ENCODE measurements at regions not wholly inside any gene's neighbourhood (a gene's known extent, or its start where the extent isn't known, plus 50 kb on each side); places are given as distances from the start of the nearest gene placed in this dataset.
A peak's percentile ranks its signal among the peaks of the same experiment; 100 is the strongest.

DNA sequence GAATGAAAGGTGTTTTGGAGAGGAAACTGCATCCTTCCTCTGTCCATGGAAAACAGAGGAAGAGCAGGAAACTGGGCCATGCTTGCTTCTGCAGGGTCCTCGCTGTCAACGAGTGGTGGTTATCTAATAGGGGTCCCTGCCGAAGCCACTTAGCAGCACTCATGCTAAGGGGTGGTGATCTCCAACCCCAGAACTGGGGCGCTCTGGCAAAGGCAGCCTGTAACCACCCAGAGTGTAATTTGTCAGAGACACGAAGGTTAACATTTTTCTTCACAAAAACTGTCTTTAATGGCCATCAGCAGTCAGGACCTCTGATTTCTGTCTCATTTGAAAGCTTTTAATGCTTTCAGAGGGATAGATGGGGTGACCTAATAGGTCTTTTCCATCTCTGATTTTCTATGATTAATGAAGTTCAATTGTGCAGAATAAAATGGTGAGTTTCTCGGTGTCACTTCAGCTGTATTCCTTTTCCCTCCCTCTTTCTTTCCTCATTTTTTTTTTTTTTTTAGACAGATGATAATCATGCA, 231.3 kb upstream of the CELF4 start:
- no peak overlapping the region for H3K27ac ChIP-seq
- no peak for DNase-seq (ENCODE audit: low read depth in 1 of 2, low spot score in 1 of 2)

GRCh38 chr18:37787452-37787851, 221.9 kb upstream of the CELF4 start:
- no peak overlapping the region for H3K27ac ChIP-seq
- TF ChIP-seq CTCF (IDR thresholded peaks at IDR 0.05; ENCODE audit: low read depth, low read length), result no peak

More for the DNA sequence above, 231.3 kb upstream of the CELF4 start:
- H3K4me3 ChIP-seq, result no peak overlapping the region
- H3K4me1 ChIP-seq (ENCODE audit: low read depth), result no peaks in the 10 kb centered on the region
- no peaks in the 10 kb centered on the region for H3K27me3 ChIP-seq
- TF ChIP-seq CTCF (IDR thresholded peaks at IDR 0.05; ENCODE audit: low read depth, low read length), result no peak
- H3K36me3 ChIP-seq, result no peaks in the 10 kb centered on the region
- no peaks in the 10 kb centered on the region for H3K9me3 ChIP-seq (ENCODE audit: low read depth)

DNA sequence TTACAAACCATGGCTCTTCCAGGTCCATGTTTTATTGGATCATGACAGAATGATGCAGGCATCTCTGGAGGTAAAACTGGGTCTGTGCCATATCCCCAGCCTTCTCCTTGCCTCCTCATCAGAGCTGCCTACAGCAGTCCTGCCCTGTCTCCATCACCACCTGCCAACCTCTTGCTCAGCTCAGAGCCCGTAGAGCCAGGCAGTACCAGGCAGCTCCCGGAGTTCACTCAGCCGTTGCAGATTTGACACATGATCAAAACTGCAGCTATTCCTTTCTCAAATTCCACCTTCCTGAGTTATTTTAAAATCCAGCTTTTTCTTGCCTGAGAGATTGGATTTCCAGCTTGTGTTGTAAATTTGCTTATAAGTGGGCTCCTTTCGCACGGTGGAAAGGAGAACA, 218.2 kb upstream of the CELF4 start:
- no peak for TF ChIP-seq CTCF (IDR thresholded peaks at IDR 0.05; ENCODE audit: low read depth, low read length)
- DNase-seq (ENCODE audit: low read depth in 1 of 2, low spot score in 1 of 2), result no peak
- H3K27ac ChIP-seq, result no peak overlapping the region

More at GRCh38 chr18:37787452-37787851, 221.9 kb upstream of the CELF4 start:
- Histone ChIP-seq H3K27me3 (no peaks in the 10 kb centered on the region), H3K36me3 (no peaks in the 10 kb centered on the region), H3K4me1 (ENCODE audit: low read depth) (no peaks in the 10 kb centered on the region), H3K9me3 (ENCODE audit: low read depth) (no peaks in the 10 kb centered on the region), H3K4me3 (no peak overlapping the region)
- DNase-seq (ENCODE audit: low read depth in 1 of 2, low spot score in 1 of 2), result no peak

GRCh38 chr18:37779220-37779619, 213.6 kb upstream of the CELF4 start:
- no peaks in the 10 kb centered on the region for H3K9me3 ChIP-seq (ENCODE audit: low read depth)
- DNase-seq (ENCODE audit: low read depth in 1 of 2, low spot score in 1 of 2), result no peak
- H3K36me3 ChIP-seq, result no peaks in the 10 kb centered on the region
- H3K27ac ChIP-seq, result no peak overlapping the region
- H3K4me3 ChIP-seq, result no peak overlapping the region
- no peak for TF ChIP-seq CTCF (IDR thresholded peaks at IDR 0.05; ENCODE audit: low read depth, low read length)
- H3K4me1 ChIP-seq (ENCODE audit: low read depth), result no peaks in the 10 kb centered on the region
- H3K27me3 ChIP-seq, result no peaks in the 10 kb centered on the region

More for the DNA sequence above, 218.2 kb upstream of the CELF4 start:
- no peaks in the 10 kb centered on the region for H3K36me3 ChIP-seq
- no peak overlapping the region for H3K4me3 ChIP-seq
- H3K4me1 ChIP-seq (ENCODE audit: low read depth), result no peaks in the 10 kb centered on the region
- H3K9me3 ChIP-seq (ENCODE audit: low read depth), result no peaks in the 10 kb centered on the region
- no peaks in the 10 kb centered on the region for H3K27me3 ChIP-seq

DNA sequence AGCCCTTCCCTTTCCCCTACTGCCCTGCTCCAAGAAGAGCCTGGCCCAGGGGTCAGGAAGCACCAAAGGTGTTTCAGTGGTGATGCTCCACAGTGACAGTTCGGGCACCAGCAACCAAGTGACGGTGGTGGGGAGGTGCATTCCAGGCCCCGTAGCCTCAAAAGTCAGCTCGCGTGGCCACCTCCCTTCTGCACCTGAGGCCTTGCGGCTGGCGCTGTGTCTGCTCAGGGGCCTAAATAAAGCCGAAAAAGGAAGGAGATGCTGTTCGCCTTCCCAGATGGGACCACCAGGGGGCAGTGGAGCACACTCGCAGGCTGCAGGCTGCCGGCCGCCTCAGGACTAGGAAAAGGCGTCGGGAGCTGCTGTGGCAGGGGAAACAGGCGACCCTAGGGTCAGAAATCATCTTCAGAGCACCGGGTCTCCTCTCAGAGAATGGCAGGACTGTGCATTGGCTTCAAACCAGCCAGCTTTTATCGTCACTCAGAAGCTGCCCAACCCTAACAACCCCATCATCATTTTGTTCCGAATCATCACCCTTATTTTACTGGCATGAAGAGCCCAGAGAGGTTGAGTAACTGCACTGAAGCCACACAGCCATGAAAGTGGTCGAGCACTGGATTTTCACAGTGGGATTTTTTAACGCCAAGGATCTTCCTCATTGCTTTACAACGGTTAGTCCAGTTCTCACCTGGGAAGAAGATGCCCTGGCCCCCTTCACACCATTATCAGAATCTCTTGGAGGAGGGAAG, 213.0 kb upstream of the CELF4 start:
- Histone ChIP-seq H3K27me3 (no peaks in the 10 kb centered on the region), H3K4me1 (ENCODE audit: low read depth) (no peaks in the 10 kb centered on the region), H3K4me3 (no peak overlapping the region), H3K9me3 (ENCODE audit: low read depth) (no peaks in the 10 kb centered on the region), H3K27ac (no peak overlapping the region), H3K36me3 (no peaks in the 10 kb centered on the region)
- TF ChIP-seq CTCF (IDR thresholded peaks at IDR 0.05; ENCODE audit: low read depth, low read length), result peak; percentile 89
- DNase-seq (ENCODE audit: low read depth in 1 of 2, low spot score in 1 of 2), result peak; percentile 70 to 84

Data from cardiac muscle cell (in vitro differentiated cells and primary cell).